Heart left ventricle (tissue), 16 donors: ENCODE measurements at regions not wholly inside any gene's neighbourhood (a gene's known extent, or its start where the extent isn't known, plus 50 kb on each side); places are given as distances from the start of the nearest gene placed in this dataset.
A peak's percentile ranks its signal among the peaks of the same experiment; 100 is the strongest.
"Not testable (repeated sequence)": the region's sequence is repeated elsewhere in the genome, so short reads cannot be mapped to it uniquely, and the experiment has no call there.

Experiments
- ATAC-seq, 4 donors: fragments of 200-7000 bp; cut with Tn5 transposase; one replicate each; pipeline ENCODE4 v1.9.1; 2020 to 2022; ENCODE audit warnings: moderate library complexity in 4 of 4, mild to moderate bottlenecking in 3 of 4, moderate number of reproducible peaks in 1 of 4
- DNase-seq, 5 donors: peaks; one replicate each; pipeline ENCODE4 v3.0.0-alpha.2; 2020
- H3K27ac ChIP-seq, 12 donors: fragments of 200-600 bp; sonication (generic) in 4 of 12; one replicate each; pipeline versions ENCODE4 v1.5.0 to v1.8.0; 2016 to 2022; ENCODE audit warnings: mild to moderate bottlenecking in 2 of 12
- H3K27me3 ChIP-seq, 9 donors: fragments of 200-600 bp; sonication (generic) in 2 of 9; one replicate each; pipeline versions ENCODE4 v1.5.1 to v1.8.0; 2016 to 2022; ENCODE audit warnings: mild to moderate bottlenecking in 3 of 9
- H3K36me3 ChIP-seq, 9 donors: fragments of 200-600 bp; sonication (generic) in 2 of 9; one replicate each; pipeline versions ENCODE4 v1.5.0 to v1.8.0; 2018 to 2022; ENCODE audit warnings: mild to moderate bottlenecking in 2 of 9
- H3K4me1 ChIP-seq, 12 donors: fragments of 200-600 bp; sonication (generic) in 4 of 12; one replicate each; pipeline versions ENCODE4 v1.5.0 to v1.8.0; 2016 to 2022; ENCODE audit warnings: mild to moderate bottlenecking in 3 of 12
- H3K4me3 ChIP-seq, 12 donors: fragments of 200-600 bp; sonication (generic) in 4 of 12; one replicate each; pipeline versions ENCODE4 v1.5.0 to v1.8.0; 2017 to 2022; ENCODE audit warnings: mild to moderate bottlenecking in 9 of 12, moderate library complexity in 4 of 12
- H3K9me3 ChIP-seq, 12 donors: fragments of 200-600 bp; sonication (generic) in 4 of 12; one replicate each; pipeline versions ENCODE4 v1.5.0 to v1.8.0; 2016 to 2022; ENCODE audit warnings: mild to moderate bottlenecking in 1 of 12
- WGBS, 4 donors: extraction: QIAGEN DNeasy Blood & Tissue Kit in 2 of 4; methylation state at CpG; one replicate each; pipeline versions ENCODE4 v1.1.5 to v1.1.7; 2013 to 2018; 5-methylcytosine and 5-hydroxymethylcytosine counted together
- intact Hi-C, 10 donors: fragments of 100-400 bp; cut with DNase I; formaldehyde crosslinking; loops; one replicate each; pipeline versions ENCODE4 v1.11.1 to v1.14.2; 2022
- TF ChIP-seq, protein P1 (sequence below), 12 donors: fragments of 200-600 bp; sonication (generic) in 4 of 12; IDR thresholded peaks; one replicate each; pipeline versions ENCODE4 v1.5.0 to v1.8.0; 2018 to 2022; ENCODE audit warnings: antibody characterized with exemption in 12 of 12, mild to moderate bottlenecking in 5 of 12
- donor health status: ischemic (EF 13 %, LVEDD 7.1; RV severe dilation, severe dysfunction).
- donor health status: healthy with polysubstance abuse.
- donor health status: DM: no; HTN: yes; CAD: no.
- donor health status: DM: no; HTN: no; CAD: no.
- donor health status: ischemic (EF 25% LVEDD 6.9; RV normal size, moderate dysfunction).
- donor health status: ischemic (EF 25% LVEDD 5.7; RV mildly dilated, moderate dysfunction).
- donor health status: healthy.
- donor health status: DM: yes; HTN: yes; CAD: no.
- donor health status: ischemic (EF 35%, LVEDD 5.7; RV mildly dilated, moderate dysfunction).
- donor health status: nonischemic (EF 11% LVEDD 7.7; RV severe dilation, severe dysfunction).
- donor health status: DM: yes; HTN: yes; CAD: no.
- donor health status: PGD.
- donor health status: ischemic (EF 29% LVEDD 5.4; RV normal size, mild dysfunction).
- donor health status: nonischemic (EF 23%, LVEDD 6.1; RV moderate dilation, normal function).

DNA sequence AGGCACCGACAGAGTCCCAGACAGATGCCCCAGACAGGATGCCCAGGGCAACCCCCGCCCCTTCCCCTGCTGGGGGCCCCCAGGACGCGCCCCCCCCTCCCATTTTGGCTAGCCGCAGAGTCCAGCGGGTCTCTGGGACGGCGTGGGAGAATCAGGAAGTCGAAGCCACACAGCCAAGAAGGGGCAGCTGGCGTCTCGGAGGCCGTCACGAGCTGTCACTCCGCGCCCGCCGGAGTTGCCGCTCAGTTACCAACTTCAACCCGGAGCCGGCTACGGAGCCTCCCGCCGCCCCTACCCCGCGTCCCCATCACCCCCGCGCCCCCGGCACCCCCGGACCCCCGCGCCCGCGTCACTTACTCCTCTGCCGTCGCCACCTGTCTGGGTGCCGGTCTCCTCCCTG is 119.8 kb downstream of the OTOP1 start:
- not testable (repeated sequence) for ATAC-seq, H3K36me3 ChIP-seq, H3K9me3 ChIP-seq, H3K4me1 ChIP-seq, H3K27ac ChIP-seq, DNase-seq
- Histone ChIP-seq H3K4me3 (peak overlapping the region in 11 of 12 donors; percentile 22 to 56 (median 45)), H3K27me3 (peaks cover 0 to 22% (median 0%) of the 10 kb centered on the region in 9 donors)
- intact Hi-C loops: loop anchor here in 7 of 10 donors (5.0 to 10.0 kb wide), 2 partner anchors 120 to 122 kb away; no protein-coding TSS in a partner anchor
- WGBS, 4 donors: 0 to 1% (median 1%) methylated on average over 16 to 36 of the region's 36 CpGs; no CpG with 5 or more reads in 1 of the 4 donors

GRCh38 chr4:4107411-4108107 is 119.2 kb downstream of the OTOP1 start:
- not testable (repeated sequence) for H3K36me3 ChIP-seq, H3K27ac ChIP-seq, H3K9me3 ChIP-seq, H3K4me1 ChIP-seq
- Histone ChIP-seq H3K4me3 (peak overlapping the region in 10 of 12 donors; percentile 22 to 55 (median 45)), H3K27me3 (peaks cover 0 to 22% (median 0%) of the 10 kb centered on the region in 9 donors)
- DNase-seq (peak in 4 of 5 donors; percentile 37 to 82 (median 42)), ATAC-seq (peak in 2 of 4 donors; percentile 61 to 82)
- TF ChIP-seq, protein P1, sequence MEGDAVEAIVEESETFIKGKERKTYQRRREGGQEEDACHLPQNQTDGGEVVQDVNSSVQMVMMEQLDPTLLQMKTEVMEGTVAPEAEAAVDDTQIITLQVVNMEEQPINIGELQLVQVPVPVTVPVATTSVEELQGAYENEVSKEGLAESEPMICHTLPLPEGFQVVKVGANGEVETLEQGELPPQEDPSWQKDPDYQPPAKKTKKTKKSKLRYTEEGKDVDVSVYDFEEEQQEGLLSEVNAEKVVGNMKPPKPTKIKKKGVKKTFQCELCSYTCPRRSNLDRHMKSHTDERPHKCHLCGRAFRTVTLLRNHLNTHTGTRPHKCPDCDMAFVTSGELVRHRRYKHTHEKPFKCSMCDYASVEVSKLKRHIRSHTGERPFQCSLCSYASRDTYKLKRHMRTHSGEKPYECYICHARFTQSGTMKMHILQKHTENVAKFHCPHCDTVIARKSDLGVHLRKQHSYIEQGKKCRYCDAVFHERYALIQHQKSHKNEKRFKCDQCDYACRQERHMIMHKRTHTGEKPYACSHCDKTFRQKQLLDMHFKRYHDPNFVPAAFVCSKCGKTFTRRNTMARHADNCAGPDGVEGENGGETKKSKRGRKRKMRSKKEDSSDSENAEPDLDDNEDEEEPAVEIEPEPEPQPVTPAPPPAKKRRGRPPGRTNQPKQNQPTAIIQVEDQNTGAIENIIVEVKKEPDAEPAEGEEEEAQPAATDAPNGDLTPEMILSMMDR (IDR thresholded peaks at IDR 0.05): peak in 11 of 12 donors; percentile 32 to 90 (median 72)
- 10 to 42% (median 11%) methylated on average over 7 to 52 of the region's 52 CpGs for WGBS, 4 donors
- intact Hi-C loops: loop anchor here in 7 of 10 donors (5.0 to 10.0 kb wide), 2 partner anchors 120 to 123 kb away; no protein-coding TSS in a partner anchor

GRCh38 chr4:4115381-4115780 is 111.3 kb downstream of the OTOP1 start:
- intact Hi-C loops, H3K27me3 ChIP-seq: not testable (repeated sequence)
- WGBS, 4 donors: 80 to 86% (median 84%) methylated on average over 9 to 13 of the region's 13 CpGs

DNA sequence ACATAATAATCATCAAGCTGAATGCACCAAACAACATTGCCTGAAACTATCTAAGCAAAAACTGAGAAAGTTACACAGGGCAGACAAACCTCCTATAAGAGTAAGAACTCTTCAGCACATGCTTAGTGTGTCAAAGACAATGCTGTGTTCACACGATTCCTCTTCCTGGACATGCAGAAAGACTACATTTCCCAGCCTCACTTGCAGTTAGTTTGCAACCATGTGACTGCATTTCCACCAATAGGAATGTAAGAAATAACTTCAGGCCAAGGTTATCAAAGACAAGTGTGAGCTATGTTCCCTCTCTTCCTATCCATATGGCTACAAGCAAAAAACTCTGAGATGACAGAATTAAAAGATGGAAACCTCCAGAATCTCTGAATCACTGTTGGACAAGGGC is 109.8 kb downstream of the OTOP1 start:
- ATAC-seq, H3K4me1 ChIP-seq, H3K9me3 ChIP-seq, H3K27me3 ChIP-seq, H3K27ac ChIP-seq, DNase-seq, intact Hi-C loops, H3K36me3 ChIP-seq, H3K4me3 ChIP-seq: not testable (repeated sequence)
- WGBS, 4 donors: 50 to 60% (median 50%) methylated on average over 1 of the region's 1 CpG; no CpG with 5 or more reads in 1 of the 4 donors

More at GRCh38 chr4:4115381-4115780, 111.3 kb downstream of the OTOP1 start:
- H3K27ac ChIP-seq, H3K4me1 ChIP-seq, H3K4me3 ChIP-seq, DNase-seq, ATAC-seq, H3K9me3 ChIP-seq, H3K36me3 ChIP-seq: not testable (repeated sequence)

DNA sequence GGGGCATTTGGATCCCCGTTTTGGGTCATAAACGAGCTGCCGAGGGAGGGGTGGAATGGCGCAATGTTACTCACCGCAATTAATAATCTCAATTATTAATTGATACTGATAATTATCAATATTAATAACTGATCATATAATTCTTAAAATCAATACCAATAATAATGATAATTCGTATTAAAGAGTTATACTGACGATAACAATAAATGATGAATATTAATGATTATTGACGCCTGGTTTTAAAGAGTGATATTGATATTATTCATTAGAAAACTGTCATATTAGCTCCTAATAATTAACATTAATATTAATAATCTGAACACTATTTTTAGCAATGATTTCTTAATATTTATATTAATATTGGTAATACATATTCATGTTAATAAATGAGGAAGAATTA is 92.4 kb downstream of the OTOP1 start:
- H3K4me1 ChIP-seq, intact Hi-C loops, ATAC-seq, H3K27me3 ChIP-seq, H3K4me3 ChIP-seq, H3K27ac ChIP-seq, H3K9me3 ChIP-seq, H3K36me3 ChIP-seq, DNase-seq: not testable (repeated sequence)
- 80 to 87% (median 85%) methylated on average over 8 of the region's 8 CpGs; no CpG with 5 or more reads in 1 of the 4 donors for WGBS, 4 donors

DNA sequence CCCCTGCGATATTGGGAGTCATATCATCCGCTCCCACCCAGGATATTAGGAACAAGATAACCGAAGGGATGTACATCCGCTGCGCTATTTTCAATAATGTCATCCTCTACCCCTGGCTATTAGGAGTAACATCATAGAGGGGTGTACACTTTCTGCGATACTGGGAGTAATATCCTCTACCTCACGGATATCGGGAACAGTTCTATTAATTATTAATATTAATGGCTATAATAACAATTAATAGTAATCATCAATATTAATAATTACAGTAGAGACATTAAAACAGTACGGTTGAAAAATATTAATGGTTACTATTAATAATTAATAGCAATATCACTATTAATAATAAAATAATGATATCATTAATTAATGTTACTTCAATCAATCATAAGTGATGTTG is 90.1 kb downstream of the OTOP1 start:
- H3K36me3 ChIP-seq, intact Hi-C loops, ATAC-seq, H3K27me3 ChIP-seq, H3K4me1 ChIP-seq, H3K4me3 ChIP-seq, H3K27ac ChIP-seq, DNase-seq, H3K9me3 ChIP-seq: not testable (repeated sequence)
- 92 to 95% (median 95%) methylated on average over 9 of the region's 9 CpGs; no CpG with 5 or more reads in 1 of the 4 donors for WGBS, 4 donors
